Glomerular endothelial cell (primary cell): ENCODE measurements at regions not wholly inside any gene's neighbourhood (a gene's known extent, or its start where the extent isn't known, plus 50 kb on each side); places are given as distances from the start of the nearest gene placed in this dataset.

Experiments used
- DNase-seq: peaks from one replicate; pipeline ENCODE4 v3.0.0-alpha.2; 2011; ENCODE audit warnings: low read depth, low spot score; ENCODE audit errors: extremely low read depth

- no peak for DNase-seq
These were observed 138.0 kb upstream of the SDK2 start for GRCh38 chr17:73782231-73782630.

DNA sequence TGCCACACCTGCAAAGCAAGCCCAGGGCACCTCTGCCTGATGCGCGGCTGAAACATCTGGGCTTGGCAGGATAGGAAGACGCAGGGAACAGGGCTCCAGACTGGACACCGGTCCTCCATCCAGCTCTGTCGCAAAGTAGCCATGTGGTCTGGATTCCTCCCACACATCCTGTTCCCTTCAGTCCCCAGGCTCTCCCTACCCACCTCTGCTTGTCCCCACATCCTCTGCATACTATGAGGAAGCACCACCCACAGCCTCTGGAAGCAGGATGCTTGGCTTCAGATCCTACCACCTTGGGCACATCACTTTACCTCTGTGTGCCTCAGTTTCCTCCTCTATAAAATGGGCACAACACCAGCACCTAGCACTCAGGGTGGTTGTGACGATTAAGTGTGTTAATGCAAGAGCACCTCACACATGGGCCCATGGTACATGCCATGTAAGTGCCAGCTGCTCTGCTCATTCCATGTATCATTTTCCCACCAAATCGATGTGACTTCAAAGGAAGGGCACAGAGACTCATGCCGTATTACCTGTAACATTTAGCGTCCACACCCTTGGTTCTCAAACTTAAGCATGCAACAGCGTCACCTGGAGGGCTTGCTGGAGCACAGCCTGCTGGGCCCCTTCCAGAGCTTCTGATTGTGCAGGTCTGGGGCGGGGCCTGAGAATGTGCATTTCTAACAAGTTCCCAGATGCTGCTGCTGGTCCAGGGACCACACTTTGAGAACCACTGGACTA is 138.6 kb upstream of the SDK2 start:
- no peak for DNase-seq

GRCh38 chr17:73783382-73783766 is 139.1 kb upstream of the SDK2 start:
- no peak for DNase-seq

DNA sequence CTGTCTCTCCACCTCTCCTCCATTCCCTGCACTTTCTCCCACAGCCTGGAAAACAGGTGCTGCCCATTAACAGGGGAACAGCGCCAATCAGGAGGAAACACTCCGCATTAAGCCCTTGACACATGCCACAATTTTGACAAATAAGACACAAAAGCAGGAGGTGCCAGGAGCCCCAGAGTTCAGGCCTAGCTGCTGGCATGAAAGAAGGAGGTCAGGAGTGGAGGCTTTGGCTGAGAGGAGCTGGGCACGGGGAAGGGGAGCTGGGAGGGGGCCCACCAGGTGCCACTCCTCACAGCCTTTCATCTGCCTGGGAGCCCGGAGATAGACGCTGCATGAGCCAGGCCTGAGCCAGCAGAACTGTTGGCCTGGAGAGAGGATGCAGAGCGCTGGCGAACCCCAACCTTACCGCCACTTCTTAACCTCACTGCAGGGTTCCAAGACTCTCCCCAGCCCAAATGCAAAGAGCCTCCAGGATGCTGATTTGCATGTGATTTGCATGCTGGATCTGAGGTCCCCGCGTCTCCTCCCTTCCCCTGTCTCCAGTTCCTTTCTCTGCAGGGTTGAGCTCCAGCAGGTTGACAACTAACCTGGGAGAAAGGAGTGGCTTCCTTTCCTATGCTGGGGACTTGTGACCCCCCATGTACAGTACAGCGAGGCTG is 139.8 kb upstream of the SDK2 start:
- DNase-seq, result no peak

- DNase-seq, result no peak
These were observed 141.3 kb upstream of the SDK2 start for GRCh38 chr17:73785496-73785895.

DNA sequence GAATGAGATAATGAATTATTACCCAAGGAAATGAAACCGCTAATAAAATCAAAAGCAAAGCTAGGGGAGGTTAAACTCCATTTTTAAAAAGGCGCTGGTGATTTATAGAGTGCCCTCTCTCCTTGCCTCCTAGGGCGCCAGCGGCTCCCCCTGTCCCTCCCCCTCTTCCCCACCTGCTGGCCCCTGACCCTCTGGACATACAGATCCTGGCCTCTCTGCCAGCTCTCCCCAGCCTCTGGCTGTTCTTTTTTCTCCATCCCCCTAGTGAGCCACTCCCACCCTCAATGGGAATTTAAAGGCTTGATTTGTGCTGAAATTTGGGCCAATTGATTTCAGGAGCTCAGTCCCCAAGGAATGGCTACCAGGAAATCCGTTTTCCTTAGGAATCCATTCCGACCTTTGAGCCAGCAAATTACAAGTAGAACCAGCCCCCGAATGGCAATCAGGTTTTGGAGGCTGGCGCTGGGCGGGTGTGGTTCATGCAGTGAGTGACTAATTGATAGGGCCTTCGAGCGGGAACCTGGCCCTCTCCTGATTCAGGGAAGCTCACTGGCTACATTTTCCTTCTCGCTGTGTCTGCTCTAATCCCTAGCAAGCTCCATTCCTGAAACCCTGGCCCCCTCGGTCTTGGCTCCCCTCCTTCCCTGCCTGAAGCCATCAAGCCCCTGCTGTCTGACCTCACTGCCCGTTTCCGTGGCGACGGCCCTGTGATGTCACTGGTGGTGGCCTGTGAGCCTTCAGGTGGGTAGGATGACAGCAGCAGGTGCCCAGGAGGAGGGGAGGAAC is 141.9 kb upstream of the SDK2 start:
- DNase-seq, result no peak

- DNase-seq, result no peak
These were observed 143.1 kb upstream of the SDK2 start for GRCh38 chr17:73787076-73788059.

DNA sequence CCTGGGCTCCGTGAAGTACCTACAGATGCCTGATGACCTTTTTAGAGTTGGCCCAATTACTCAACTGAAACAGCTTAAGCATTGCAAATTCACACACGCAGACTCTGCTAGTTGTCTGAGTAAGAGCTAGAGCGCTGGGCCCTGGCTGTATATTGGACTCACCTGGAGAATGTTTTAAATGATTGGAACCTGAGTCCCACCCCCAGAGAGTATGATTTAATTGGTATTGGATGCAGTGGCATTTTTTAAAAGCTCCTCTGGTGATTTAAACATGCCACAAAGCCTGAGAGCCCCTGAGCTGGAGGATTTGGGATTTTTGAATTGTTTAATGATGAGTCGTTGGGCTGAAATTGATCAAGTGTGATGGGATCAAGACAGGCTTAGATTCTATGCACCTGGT is 143.9 kb upstream of the SDK2 start:
- DNase-seq, result no peak

GRCh38 chr17:73791121-73791520 is 146.9 kb upstream of the SDK2 start:
- DNase-seq, result no peak

DNA sequence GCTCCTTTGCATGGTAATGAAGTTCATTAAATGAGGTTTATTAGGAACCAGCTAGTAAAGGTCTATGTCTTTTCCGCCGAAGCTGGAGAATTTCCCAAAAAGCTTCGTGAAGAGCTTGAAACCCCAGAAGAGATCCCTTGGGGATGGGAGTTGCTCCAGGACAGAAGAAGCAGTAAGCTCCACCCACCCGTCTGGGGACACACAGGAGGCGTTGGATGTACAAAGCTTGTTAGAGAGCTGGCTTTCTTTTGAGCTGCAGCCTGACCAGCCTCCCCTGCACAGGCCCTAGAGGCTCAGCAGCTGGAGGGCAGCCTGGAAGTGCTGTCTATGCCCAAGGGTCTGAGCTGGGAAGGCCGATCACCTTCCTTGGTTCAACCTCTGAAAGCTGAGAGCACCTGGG is 147.4 kb upstream of the SDK2 start:
- no peak for DNase-seq

GRCh38 chr17:73792994-73793393 is 148.7 kb upstream of the SDK2 start:
- no peak for DNase-seq

DNA sequence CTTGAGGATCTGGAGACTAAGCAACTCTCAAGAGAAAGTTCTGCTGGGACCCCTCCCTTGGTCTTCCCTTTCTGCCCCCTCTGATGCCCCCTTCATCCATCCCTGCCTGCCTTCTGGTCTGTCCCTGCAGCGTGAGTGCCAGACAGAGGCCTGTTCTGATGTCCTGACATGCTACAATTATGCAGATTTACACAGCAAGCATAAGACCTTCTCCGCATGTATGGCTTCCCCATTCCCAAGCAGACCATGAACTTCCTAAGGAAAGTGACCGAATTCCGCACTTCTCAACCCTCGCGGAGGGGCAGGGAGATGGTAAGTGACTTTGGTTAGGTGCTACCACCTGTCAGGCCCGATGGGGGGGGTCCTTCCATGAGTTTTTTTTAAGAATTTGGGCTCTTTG is 150.1 kb upstream of the SDK2 start:
- no peak for DNase-seq

GRCh38 chr17:73795730-73796129 is 151.5 kb upstream of the SDK2 start:
- DNase-seq, result no peak

GRCh38 chr17:73797594-73798110 is 153.4 kb upstream of the SDK2 start:
- no peak for DNase-seq

- no peak for DNase-seq
These were observed 154.0 kb upstream of the SDK2 start for GRCh38 chr17:73798111-73798748.

DNA sequence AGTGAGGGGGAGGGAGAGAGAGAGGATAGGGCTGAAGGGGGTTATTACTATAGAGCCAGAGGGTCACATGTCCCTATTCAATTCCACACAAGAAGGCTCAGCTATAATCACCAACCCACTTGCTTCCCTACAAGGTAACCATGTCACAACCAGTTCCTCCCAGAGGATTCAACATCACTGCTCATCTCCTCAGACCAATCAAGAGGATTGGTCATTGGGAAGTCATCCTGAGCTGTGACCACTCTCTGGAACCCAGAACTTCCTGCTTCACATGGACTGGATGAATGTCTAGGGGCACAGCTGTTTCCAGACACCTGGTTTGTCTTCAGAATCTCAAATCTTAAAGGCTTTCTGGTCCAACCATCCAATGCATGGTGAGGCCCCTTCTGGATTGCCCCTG is 154.9 kb upstream of the SDK2 start:
- DNase-seq, result no peak

DNA sequence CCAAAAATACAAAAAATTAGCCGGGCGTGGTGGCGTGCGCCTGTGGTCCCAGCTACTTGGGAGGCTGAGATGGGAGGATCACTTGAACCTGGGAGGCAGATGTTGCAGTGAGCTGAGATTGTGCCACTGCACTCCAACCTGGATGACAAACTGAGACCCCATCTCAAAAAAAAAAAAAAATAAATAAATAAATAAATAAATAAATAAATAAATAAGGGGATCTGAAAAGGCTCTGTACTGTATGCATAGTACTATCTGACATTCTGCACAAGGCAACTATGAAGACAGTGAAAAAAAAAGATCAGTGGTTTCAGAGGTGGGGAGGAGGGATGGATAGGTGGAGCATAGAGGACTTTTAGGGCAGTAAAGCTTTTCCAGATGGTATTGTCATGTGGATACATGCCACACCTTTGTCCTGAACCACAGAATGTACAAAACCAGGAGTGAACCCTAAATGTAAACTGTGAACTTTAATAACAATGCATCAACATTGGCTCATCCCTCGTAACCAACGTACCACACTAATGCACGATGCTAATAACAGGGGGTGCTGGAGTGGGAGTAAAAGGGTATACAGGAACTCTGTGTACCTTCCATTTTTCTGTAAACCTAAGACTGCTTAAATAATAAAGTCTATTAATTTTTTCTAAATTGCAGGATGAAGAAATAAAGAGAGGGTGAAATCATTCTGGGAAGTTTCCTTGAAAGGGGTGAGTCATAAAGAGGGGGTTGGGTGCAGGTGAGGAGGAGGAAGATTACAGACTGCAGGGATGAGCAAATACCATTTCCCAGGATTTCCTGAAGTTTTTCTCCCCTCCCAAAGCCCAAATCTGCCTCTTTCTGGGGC is 155.8 kb upstream of the SDK2 start:
- no peak for DNase-seq

DNA sequence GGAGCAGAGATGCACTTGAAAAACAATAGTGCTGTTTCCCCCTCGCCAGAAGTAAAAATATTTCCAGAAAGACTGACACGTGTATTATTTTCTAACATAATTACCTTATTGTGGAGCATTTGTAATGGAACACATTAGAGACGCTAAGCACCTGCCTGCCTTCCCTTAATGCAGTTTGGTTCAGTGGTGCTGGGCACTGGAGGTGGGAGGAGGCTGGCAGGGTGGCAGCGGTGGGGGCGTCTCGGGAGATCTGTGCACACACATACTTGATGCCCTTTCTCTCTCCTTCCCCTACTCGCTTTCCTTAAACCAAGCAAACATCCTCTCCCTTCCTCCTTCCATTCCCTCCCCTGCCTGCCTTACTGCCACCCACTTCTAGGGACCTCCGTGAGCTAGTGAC is 156.6 kb upstream of the SDK2 start:
- DNase-seq, result no peak

- no peak for DNase-seq
These were observed 157.3 kb upstream of the SDK2 start for GRCh38 chr17:73801455-73802100.
